CD14-positive monocyte (primary cell): ENCODE measurements at regions not wholly inside any gene's neighbourhood (a gene's known extent, or its start where the extent isn't known, plus 50 kb on each side); places are given as distances from the start of the nearest gene placed in this dataset.

Experiments
- DNase-seq, 3 donors: peaks; one replicate each; pipeline ENCODE4 v3.0.0-alpha.2; 2011 to 2022
- H2AFZ ChIP-seq: 2 replicates; pipeline ENCODE4 v1.6.0; 2012; ENCODE audit warnings: mild to moderate bottlenecking, low read depth, low read length, inconsistent platforms; ENCODE audit not compliant: insufficient read depth, poor library complexity, severe bottlenecking
- H3K27ac ChIP-seq, 2 donors: 1 replicate in 1 of 2; 2 replicates in 1 of 2; pipeline ENCODE4 v1.5.1; 2012 to 2013; ENCODE audit warnings: low read length in 2 of 2, control low read depth in 1 of 2, inconsistent platforms in 1 of 2, low read depth in 1 of 2, mild to moderate bottlenecking in 1 of 2
- H3K27me3 ChIP-seq, 2 donors: one replicate each; pipeline versions ENCODE4 v1.6.0 to v1.6.1; 2011 to 2013; ENCODE audit warnings: low read length in 2 of 2; ENCODE audit not compliant: control insufficient read depth in 2 of 2, insufficient read depth in 2 of 2
- H3K36me3 ChIP-seq, 2 donors: replicated peaks in 1 of 2; 1 replicate in 1 of 2; 2 replicates in 1 of 2; pipeline versions ENCODE4 v1.5.1 to v1.6.1; 2012 to 2013; ENCODE audit warnings: low read length in 2 of 2, control low read depth in 1 of 2, inconsistent platforms in 1 of 2, mild to moderate bottlenecking in 1 of 2; ENCODE audit not compliant: insufficient read depth in 2 of 2, control insufficient read depth in 1 of 2
- H3K4me1 ChIP-seq, 2 donors: 1 replicate in 1 of 2; 2 replicates in 1 of 2; pipeline versions ENCODE4 v1.5.1 to v1.6.1; 2012 to 2013; ENCODE audit warnings: low read length in 2 of 2, control low read depth in 1 of 2, inconsistent platforms in 1 of 2, mild to moderate bottlenecking in 1 of 2, moderate library complexity in 1 of 2; ENCODE audit not compliant: insufficient read depth in 2 of 2, control insufficient read depth in 1 of 2
- H3K4me2 ChIP-seq: replicated peaks from 2 replicates; pipeline ENCODE3; 2012; ENCODE audit warnings: low read length, moderate library complexity, mild to moderate bottlenecking; ENCODE audit not compliant: poor library complexity, severe bottlenecking; ENCODE audit errors: extremely low read depth
- H3K4me3 ChIP-seq, 3 experiments: fragments of 200-600 bp in 1 of 3; sonication (generic) in 1 of 3; replicated peaks in 1 of 3; 1 replicate in 2 of 3; 2 replicates in 1 of 3; pipeline ENCODE4 v1.5.1; 2011 to 2013; ENCODE audit warnings: low read length in 3 of 3, mild to moderate bottlenecking in 3 of 3, control low read depth in 2 of 3, low read depth in 2 of 3, inconsistent platforms in 1 of 3, moderate library complexity in 1 of 3
- H3K79me2 ChIP-seq: 2 replicates; pipeline ENCODE4 v1.6.0; 2012; ENCODE audit warnings: mild to moderate bottlenecking, control low read depth, inconsistent platforms, low read length, moderate library complexity; ENCODE audit not compliant: insufficient read depth
- H3K9ac ChIP-seq: 2 replicates; pipeline ENCODE4 v1.6.0; 2017; ENCODE audit warnings: low read length, mild to moderate bottlenecking; ENCODE audit not compliant: insufficient read depth, poor library complexity, severe bottlenecking
- H3K9me3 ChIP-seq, 2 donors: replicated peaks in 1 of 2; 1 replicate in 1 of 2; 2 replicates in 1 of 2; pipeline versions ENCODE4 v1.5.1 to v1.6.1; 2012 to 2013; ENCODE audit warnings: low read length in 2 of 2, control low read depth in 1 of 2; ENCODE audit not compliant: control insufficient read depth in 1 of 2, insufficient read depth in 1 of 2
- H4K20me1 ChIP-seq: 2 replicates; pipeline ENCODE4 v1.6.0; 2012; ENCODE audit warnings: mild to moderate bottlenecking, low read length, control low read depth, moderate library complexity; ENCODE audit not compliant: insufficient read depth
- H3K27ac Mint-ChIP-seq, 7 donors: one replicate each; pipeline ENCODE4 v1.8.0; 2020; ENCODE audit warnings: mild to moderate bottlenecking in 7 of 7, mixed read lengths in 7 of 7, moderate library complexity in 6 of 7, inconsistent platforms in 2 of 7
- H3K27me3 Mint-ChIP-seq, 3 donors: one replicate each; pipeline ENCODE4 v1.8.0; 2021 to 2022; ENCODE audit warnings: low read depth in 3 of 3, mild to moderate bottlenecking in 3 of 3, mixed read lengths in 3 of 3, moderate library complexity in 3 of 3, inconsistent platforms in 1 of 3
- H3K36me3 Mint-ChIP-seq, 2 donors: one replicate each; pipeline ENCODE4 v1.8.0; 2020; ENCODE audit warnings: mixed read lengths in 2 of 2, inconsistent platforms in 1 of 2, mild to moderate bottlenecking in 1 of 2
- H3K4me1 Mint-ChIP-seq: one replicate; pipeline ENCODE4 v1.8.0; 2020; ENCODE audit warnings: mild to moderate bottlenecking, mixed read lengths
- H3K4me3 Mint-ChIP-seq, 2 donors: one replicate each; pipeline ENCODE4 v1.8.0; 2020; ENCODE audit warnings: mild to moderate bottlenecking in 2 of 2, mixed read lengths in 2 of 2, moderate library complexity in 1 of 2
- H3K9me3 Mint-ChIP-seq, 7 donors: one replicate each; pipeline ENCODE4 v1.8.0; 2020 to 2022; ENCODE audit warnings: mixed read lengths in 7 of 7, mild to moderate bottlenecking in 6 of 7, moderate library complexity in 6 of 7, inconsistent platforms in 2 of 7
- WGBS: methylation state at CpG from one replicate; pipeline ENCODE4 v1.1.5; 2013; ENCODE audit warnings: missing lambda C conversion rate; ENCODE audit not compliant: insufficient coverage; 5-methylcytosine and 5-hydroxymethylcytosine counted together
- intact Hi-C, 2 donors: fragments of 100-400 bp; cut with micrococcal nuclease; formaldehyde crosslinking; loops; one replicate each; pipeline versions ENCODE4 v1.15.0 to v1.15.1; 2023
- TF ChIP-seq, protein P1 (sequence below): fragments of 200-600 bp; IDR thresholded peaks from one replicate; pipeline ENCODE4 v1.8.0; 2022; ENCODE audit warnings: antibody characterized with exemption, mild to moderate bottlenecking

DNA sequence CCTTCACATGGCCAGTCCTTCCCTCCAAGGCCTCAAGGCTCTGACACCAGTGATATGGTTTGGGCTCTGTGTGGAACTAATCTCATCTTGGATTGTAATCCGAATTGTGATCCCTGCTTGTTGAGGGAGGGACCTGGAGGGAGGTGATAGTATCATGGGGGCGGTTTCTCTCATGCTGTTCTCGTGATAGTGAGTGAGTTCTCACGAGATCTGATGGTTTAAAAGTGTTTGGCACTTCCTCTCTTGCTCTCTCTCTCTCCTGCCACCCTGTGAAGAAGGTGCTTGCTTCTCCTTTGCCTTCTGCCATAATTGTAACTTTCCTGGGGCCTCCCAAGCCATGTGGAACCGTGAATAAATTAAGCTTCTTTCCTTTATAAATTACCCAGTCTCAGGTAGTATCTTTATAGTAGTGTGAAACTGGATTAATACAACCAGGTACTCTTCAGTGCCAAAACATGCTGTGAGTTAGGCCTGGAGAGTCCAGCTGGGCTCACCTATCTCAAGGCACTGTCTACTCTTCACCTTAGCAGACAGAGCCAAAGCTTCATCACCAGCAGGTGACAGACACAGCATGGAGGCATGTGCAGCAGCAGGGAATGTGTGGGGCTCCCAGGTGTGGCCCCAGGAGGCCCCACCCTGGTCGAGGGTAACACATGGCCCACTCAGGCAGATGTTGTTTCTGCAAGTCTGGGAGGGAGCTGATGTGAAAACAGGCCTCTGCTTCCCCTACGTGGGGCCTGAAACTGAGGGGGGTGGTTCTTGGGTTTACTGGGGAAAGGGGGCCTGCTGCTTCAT, 97.5 kb upstream of the CDYL start:
- H3K36me3 ChIP-seq: no peaks in the 10 kb centered on the region
- 67% methylated on average over 2 of the region's 7 CpGs for WGBS
- Mint-ChIP-seq H3K27me3 (peaks cover 3 to 14% (median 5%) of the 10 kb centered on the region in 3 donors), H3K4me3 (no peak overlapping the region), H3K27ac (no peak overlapping the region), H3K36me3 (no peaks in the 10 kb centered on the region), H3K9me3 (peaks cover 0 to 9% (median 0%) of the 10 kb centered on the region in 7 donors), H3K4me1 (peaks cover 2% of the 10 kb centered on the region)
- no peaks in the 10 kb centered on the region for H3K9me3 ChIP-seq
- H3K4me3 ChIP-seq: no peak overlapping the region
- H3K79me2 ChIP-seq: no peaks in the 10 kb centered on the region
- TF ChIP-seq, protein P1, sequence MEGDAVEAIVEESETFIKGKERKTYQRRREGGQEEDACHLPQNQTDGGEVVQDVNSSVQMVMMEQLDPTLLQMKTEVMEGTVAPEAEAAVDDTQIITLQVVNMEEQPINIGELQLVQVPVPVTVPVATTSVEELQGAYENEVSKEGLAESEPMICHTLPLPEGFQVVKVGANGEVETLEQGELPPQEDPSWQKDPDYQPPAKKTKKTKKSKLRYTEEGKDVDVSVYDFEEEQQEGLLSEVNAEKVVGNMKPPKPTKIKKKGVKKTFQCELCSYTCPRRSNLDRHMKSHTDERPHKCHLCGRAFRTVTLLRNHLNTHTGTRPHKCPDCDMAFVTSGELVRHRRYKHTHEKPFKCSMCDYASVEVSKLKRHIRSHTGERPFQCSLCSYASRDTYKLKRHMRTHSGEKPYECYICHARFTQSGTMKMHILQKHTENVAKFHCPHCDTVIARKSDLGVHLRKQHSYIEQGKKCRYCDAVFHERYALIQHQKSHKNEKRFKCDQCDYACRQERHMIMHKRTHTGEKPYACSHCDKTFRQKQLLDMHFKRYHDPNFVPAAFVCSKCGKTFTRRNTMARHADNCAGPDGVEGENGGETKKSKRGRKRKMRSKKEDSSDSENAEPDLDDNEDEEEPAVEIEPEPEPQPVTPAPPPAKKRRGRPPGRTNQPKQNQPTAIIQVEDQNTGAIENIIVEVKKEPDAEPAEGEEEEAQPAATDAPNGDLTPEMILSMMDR: no peak
- H3K4me1 ChIP-seq: no peaks in the 10 kb centered on the region
- no peaks in the 10 kb centered on the region for H4K20me1 ChIP-seq
- DNase-seq: no peak
- H3K4me2 ChIP-seq: no peak overlapping the region
- H3K9ac ChIP-seq: no peak overlapping the region
- no peak overlapping the region for H3K27ac ChIP-seq
- intact Hi-C loops: no loop called here
- no peak overlapping the region for H2AFZ ChIP-seq
- no peaks in the 10 kb centered on the region for H3K27me3 ChIP-seq

DNA sequence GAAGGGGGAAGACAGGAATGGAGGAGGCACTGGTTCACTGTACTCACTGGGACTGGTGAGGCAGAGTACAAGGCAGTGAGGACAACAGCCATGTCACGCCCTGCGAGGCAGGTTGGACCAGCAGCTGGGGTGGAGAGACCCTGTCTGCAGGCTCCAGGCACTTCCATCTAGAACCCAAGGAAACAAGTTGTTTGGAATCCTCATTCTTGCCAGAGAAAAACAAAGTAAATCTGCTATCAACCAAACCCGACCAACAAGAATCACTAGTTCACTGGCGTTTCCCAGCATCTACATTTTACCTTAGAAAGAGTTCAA, 98.5 kb upstream of the CDYL start:
- H3K4me1 ChIP-seq: no peaks in the 10 kb centered on the region
- Mint-ChIP-seq H3K27me3 (peaks cover under 1 to 14% (median 5%) of the 10 kb centered on the region in 3 donors), H3K9me3 (peaks cover 0 to 9% (median 0%) of the 10 kb centered on the region in 7 donors), H3K27ac (no peak overlapping the region), H3K4me3 (no peak overlapping the region), H3K36me3 (no peaks in the 10 kb centered on the region), H3K4me1 (peaks cover 2% of the 10 kb centered on the region)
- H3K27me3 ChIP-seq: no peaks in the 10 kb centered on the region
- no peaks in the 10 kb centered on the region for H3K36me3 ChIP-seq
- no peak overlapping the region for H2AFZ ChIP-seq
- TF ChIP-seq, protein P1: no peak
- H3K27ac ChIP-seq: no peak overlapping the region
- 88% methylated on average over 3 of the region's 4 CpGs for WGBS
- intact Hi-C loops: no loop called here
- no peak overlapping the region for H3K9ac ChIP-seq
- no peaks in the 10 kb centered on the region for H4K20me1 ChIP-seq
- DNase-seq: no peak
- H3K4me2 ChIP-seq: no peak overlapping the region
- no peaks in the 10 kb centered on the region for H3K79me2 ChIP-seq
- H3K4me3 ChIP-seq: no peak overlapping the region
- H3K9me3 ChIP-seq: no peaks in the 10 kb centered on the region
